ENCODE measurements at regions not wholly inside any gene's neighbourhood (a gene's known extent, or its start where the extent isn't known, plus 50 kb on each side); places are given as distances from the start of the nearest gene placed in this dataset.

DNA sequence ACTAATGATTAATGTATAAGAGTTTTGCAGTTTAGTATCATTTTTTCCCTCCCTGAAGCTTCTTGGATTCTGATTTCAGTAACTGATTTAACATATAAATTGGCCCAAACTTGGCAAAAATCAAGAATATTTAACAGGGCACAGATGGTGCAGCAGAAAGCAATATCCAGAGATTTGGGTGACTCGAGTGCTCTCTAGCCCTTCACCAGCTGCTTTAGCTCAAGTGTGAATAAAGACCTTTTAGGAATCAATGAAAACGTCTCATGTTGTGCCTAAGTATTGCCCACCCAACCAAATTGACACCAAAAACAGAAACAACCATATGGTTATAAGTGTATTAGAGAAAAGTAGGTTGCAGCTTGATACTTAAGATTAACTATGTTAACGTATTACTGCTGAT, 933.4 kb upstream of the PTPRD start:
- Histone ChIP-seq H2AFZ (ENCODE audit: low read length) (no peak overlapping the region), H3K36me3 (ENCODE audit: insufficient read depth, low read length) (no peaks in the 10 kb centered on the region), H3K4me3 (ENCODE audit: low read depth, low read length, poor library complexity, severe bottlenecking) (no peak overlapping the region), H3K9me2 (ENCODE audit: insufficient read depth, low read length) (no peaks in the 10 kb centered on the region), H3K79me2 (ENCODE audit: insufficient read depth, low read depth, low read length) (no peaks in the 10 kb centered on the region), H3K4me2 (ENCODE audit: low read length) (no peak overlapping the region), H4K20me1 (ENCODE audit: insufficient read depth, low read length) (no peaks in the 10 kb centered on the region), H3K27ac (ENCODE audit: low read depth, low read length, poor library complexity, severe bottlenecking) (no peak overlapping the region), H3K4me1 (ENCODE audit: insufficient read depth, low read length, poor library complexity, severe bottlenecking) (no peaks in the 10 kb centered on the region), H3K9me3 (ENCODE audit: low read length) (no peaks in the 10 kb centered on the region)
- DNase-seq (ENCODE audit: low spot score) = no peak
- TF ChIP-seq, protein P1, sequence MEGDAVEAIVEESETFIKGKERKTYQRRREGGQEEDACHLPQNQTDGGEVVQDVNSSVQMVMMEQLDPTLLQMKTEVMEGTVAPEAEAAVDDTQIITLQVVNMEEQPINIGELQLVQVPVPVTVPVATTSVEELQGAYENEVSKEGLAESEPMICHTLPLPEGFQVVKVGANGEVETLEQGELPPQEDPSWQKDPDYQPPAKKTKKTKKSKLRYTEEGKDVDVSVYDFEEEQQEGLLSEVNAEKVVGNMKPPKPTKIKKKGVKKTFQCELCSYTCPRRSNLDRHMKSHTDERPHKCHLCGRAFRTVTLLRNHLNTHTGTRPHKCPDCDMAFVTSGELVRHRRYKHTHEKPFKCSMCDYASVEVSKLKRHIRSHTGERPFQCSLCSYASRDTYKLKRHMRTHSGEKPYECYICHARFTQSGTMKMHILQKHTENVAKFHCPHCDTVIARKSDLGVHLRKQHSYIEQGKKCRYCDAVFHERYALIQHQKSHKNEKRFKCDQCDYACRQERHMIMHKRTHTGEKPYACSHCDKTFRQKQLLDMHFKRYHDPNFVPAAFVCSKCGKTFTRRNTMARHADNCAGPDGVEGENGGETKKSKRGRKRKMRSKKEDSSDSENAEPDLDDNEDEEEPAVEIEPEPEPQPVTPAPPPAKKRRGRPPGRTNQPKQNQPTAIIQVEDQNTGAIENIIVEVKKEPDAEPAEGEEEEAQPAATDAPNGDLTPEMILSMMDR (conservative IDR thresholded peaks at IDR 0.05; ENCODE audit: low read length) = no peak
- no peak for TF ChIP-seq EZH2phosphoT487 (IDR thresholded peaks at IDR 0.05; ENCODE audit: borderline replicate concordance, low read depth, low read length)
- CTCF ChIA-PET (ENCODE audit: unreplicated experiment) = no interaction called here
- no TSS peak for BruUV-seq (replicated peaks)
- intact Hi-C loops (cut with micrococcal nuclease; ENCODE audit: unreplicated experiment) = no loop called here
- POLR2A ChIA-PET = no interaction called here

DNA sequence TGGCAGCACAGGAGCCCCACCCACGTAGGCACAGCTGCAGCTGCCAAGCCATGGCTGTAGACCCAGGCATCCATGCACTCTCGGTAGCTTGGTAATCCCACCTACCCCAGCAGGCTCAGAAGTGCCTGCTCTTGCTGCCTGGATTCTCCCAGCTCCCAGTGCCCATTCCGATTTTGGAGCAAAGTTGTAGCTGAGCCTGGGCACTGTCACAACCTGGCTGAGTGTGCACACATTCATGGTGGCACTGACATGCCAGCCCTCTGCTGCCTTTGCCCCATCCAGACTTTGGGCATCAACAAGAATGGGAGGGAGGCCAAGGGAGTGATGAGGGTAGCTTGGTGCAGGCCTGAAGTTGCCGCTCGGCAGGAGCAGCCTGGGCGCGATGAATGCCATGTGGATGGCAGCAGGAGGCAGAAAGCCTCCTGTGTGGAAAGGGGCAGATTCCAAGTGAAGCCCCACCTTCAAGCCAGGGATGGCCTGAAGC, 936.6 kb upstream of the PTPRD start:
- Histone ChIP-seq H3K9me3 (ENCODE audit: low read length) (no peaks in the 10 kb centered on the region), H3K36me3 (ENCODE audit: insufficient read depth, low read length) (no peaks in the 10 kb centered on the region), H3K4me1 (ENCODE audit: insufficient read depth, low read length, poor library complexity, severe bottlenecking) (no peaks in the 10 kb centered on the region), H3K4me2 (ENCODE audit: low read length) (no peak overlapping the region), H3K27ac (ENCODE audit: low read depth, low read length, poor library complexity, severe bottlenecking) (no peak overlapping the region), H2AFZ (ENCODE audit: low read length) (no peak overlapping the region), H3K79me2 (ENCODE audit: insufficient read depth, low read depth, low read length) (no peaks in the 10 kb centered on the region), H4K20me1 (ENCODE audit: insufficient read depth, low read length) (no peaks in the 10 kb centered on the region), H3K4me3 (ENCODE audit: low read depth, low read length, poor library complexity, severe bottlenecking) (no peak overlapping the region), H3K9me2 (ENCODE audit: insufficient read depth, low read length) (no peaks in the 10 kb centered on the region)
- no TSS peak for BruUV-seq (replicated peaks)
- intact Hi-C loops (cut with micrococcal nuclease; ENCODE audit: unreplicated experiment) = no loop called here
- no peak for DNase-seq (ENCODE audit: low spot score)
- ChIA-PET POLR2A (no interaction called here), CTCF (ENCODE audit: unreplicated experiment) (no interaction called here)
- TF ChIP-seq, protein P1 (conservative IDR thresholded peaks at IDR 0.05; ENCODE audit: low read length) = no peak
- TF ChIP-seq EZH2phosphoT487 (IDR thresholded peaks at IDR 0.05; ENCODE audit: borderline replicate concordance, low read depth, low read length) = no peak

DNA sequence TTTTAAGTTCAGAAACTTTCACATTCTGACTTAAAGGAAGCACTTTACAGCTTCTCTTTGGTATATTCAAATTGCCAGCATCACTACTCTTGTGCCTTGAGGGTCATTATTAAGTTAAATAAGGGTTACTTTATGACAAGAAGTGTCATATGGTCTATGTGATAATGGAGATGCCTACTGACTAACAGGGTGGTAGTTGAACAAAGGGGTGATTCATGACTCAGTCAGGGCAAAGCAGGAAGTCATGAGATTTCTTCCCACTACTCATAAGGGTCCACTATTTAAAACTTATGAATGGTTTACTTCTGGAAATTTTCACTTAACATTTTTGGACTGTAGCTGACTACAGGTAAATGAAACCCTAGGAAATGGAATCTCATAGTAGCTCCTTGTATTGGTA, 938.3 kb upstream of the PTPRD start:
- Histone ChIP-seq H3K4me2 (ENCODE audit: low read length) (no peak overlapping the region), H3K4me1 (ENCODE audit: insufficient read depth, low read length, poor library complexity, severe bottlenecking) (no peaks in the 10 kb centered on the region), H3K36me3 (ENCODE audit: insufficient read depth, low read length) (no peaks in the 10 kb centered on the region), H3K4me3 (ENCODE audit: low read depth, low read length, poor library complexity, severe bottlenecking) (no peak overlapping the region), H3K9me2 (ENCODE audit: insufficient read depth, low read length) (no peaks in the 10 kb centered on the region), H2AFZ (ENCODE audit: low read length) (no peak overlapping the region), H4K20me1 (ENCODE audit: insufficient read depth, low read length) (no peaks in the 10 kb centered on the region), H3K79me2 (ENCODE audit: insufficient read depth, low read depth, low read length) (no peaks in the 10 kb centered on the region), H3K27ac (ENCODE audit: low read depth, low read length, poor library complexity, severe bottlenecking) (no peak overlapping the region), H3K9me3 (ENCODE audit: low read length) (no peaks in the 10 kb centered on the region)
- no peak for DNase-seq (ENCODE audit: low spot score)
- no TSS peak for BruUV-seq (replicated peaks)
- ChIA-PET CTCF (ENCODE audit: unreplicated experiment) (no interaction called here), POLR2A (no interaction called here)
- intact Hi-C loops (cut with micrococcal nuclease; ENCODE audit: unreplicated experiment) = no loop called here
- TF ChIP-seq, protein P1 (conservative IDR thresholded peaks at IDR 0.05; ENCODE audit: low read length) = no peak
- TF ChIP-seq EZH2phosphoT487 (IDR thresholded peaks at IDR 0.05; ENCODE audit: borderline replicate concordance, low read depth, low read length) = no peak

All from OCI-LY7 (cell line).